PC-9 (cell line): ENCODE measurements at regions not wholly inside any gene's neighbourhood (a gene's known extent, or its start where the extent isn't known, plus 50 kb on each side); places are given as distances from the start of the nearest gene placed in this dataset.

Source experiments
- BruUV-seq: library from RNA; stranded (reverse); fragments of 400-500 nt; replicated peaks from 2 replicates; lab custom pipeline; 2021; lab: Mats Ljungman, UMichigan
- CTCF ChIA-PET: fragments of 300-600 bp; sonication (Branson Sonifier 250); formaldehyde crosslinking; loops from one replicate; lab custom pipeline; 2022; ENCODE audit warnings: antibody characterized with exemption; lab: Charles Lee
- POLR2A ChIA-PET: fragments of 300-600 bp; sonication (Branson Sonifier 250); formaldehyde crosslinking; loops from one replicate; lab custom pipeline; 2022; ENCODE audit warnings: antibody characterized with exemption; ENCODE audit not compliant: unreplicated experiment; lab: Charles Lee
- DNase-seq, 2 experiments: peaks; one replicate each; pipeline versions ENCODE4 v3.0.0 to v3.0.0-alpha.2; 2015 to 2022; ENCODE audit warnings: mixed read lengths in 1 of 2
- H2AFZ ChIP-seq: fragments of 200-600 bp; sonication (generic); 2 replicates; pipeline ENCODE4 v1.8.1; 2017; ENCODE audit warnings: antibody characterized with exemption
- H3F3A ChIP-seq: fragments of 200-600 bp; sonication (generic); 2 replicates; pipeline ENCODE4 v1.8.1; 2017; ENCODE audit warnings: antibody characterized with exemption, mild to moderate bottlenecking, low read depth; ENCODE audit not compliant: insufficient read depth
- H3K27ac ChIP-seq: fragments of 200-600 bp; sonication (generic); 2 replicates; pipeline ENCODE4 v1.6.1; 2016; ENCODE audit warnings: mixed run types
- H3K27me3 ChIP-seq: fragments of 200-600 bp; sonication (generic); 2 replicates; pipeline ENCODE4 v1.6.1; 2016; ENCODE audit warnings: low read depth, mixed run types; ENCODE audit not compliant: insufficient read depth
- H3K36me3 ChIP-seq: fragments of 200-600 bp; sonication (generic); 2 replicates; pipeline ENCODE4 v1.6.1; 2016; ENCODE audit warnings: low read depth, mixed run types
- H3K4me1 ChIP-seq: fragments of 200-600 bp; sonication (generic); replicated peaks from 2 replicates; pipeline ENCODE4 v1.6.1; 2016; ENCODE audit warnings: mixed run types; ENCODE audit not compliant: insufficient read depth
- H3K4me2 ChIP-seq: fragments of 200-600 bp; sonication (generic); 2 replicates; pipeline ENCODE4 v1.6.1; 2017; ENCODE audit warnings: mixed run types
- H3K4me3 ChIP-seq: fragments of 200-600 bp; sonication (generic); 2 replicates; pipeline ENCODE4 v1.6.1; 2016; ENCODE audit warnings: mixed run types
- H3K79me2 ChIP-seq: fragments of 200-600 bp; sonication (generic); 2 replicates; pipeline ENCODE4 v1.6.1; 2017; ENCODE audit warnings: low read depth, mixed run types
- H3K9me2 ChIP-seq: fragments of 200-600 bp; sonication (generic); 2 replicates; pipeline ENCODE4 v1.8.1; 2017; ENCODE audit warnings: mild to moderate bottlenecking; ENCODE audit not compliant: insufficient read depth
- H3K9me3 ChIP-seq: fragments of 200-600 bp; sonication (generic); 2 replicates; pipeline ENCODE4 v1.8.1; 2016; ENCODE audit warnings: low read depth; ENCODE audit not compliant: insufficient read depth
- H4K20me1 ChIP-seq: fragments of 200-600 bp; sonication (generic); 2 replicates; pipeline ENCODE4 v1.8.1; 2017; ENCODE audit not compliant: insufficient read depth
- EZH2 ChIP-seq: fragments of 200-600 bp; sonication (generic); IDR thresholded peaks from 2 replicates; pipeline ENCODE4 v1.8.0; 2017; ENCODE audit warnings: antibody characterized with exemption, low read depth
- intact Hi-C: fragments of 100-400 bp; cut with micrococcal nuclease; formaldehyde crosslinking; loops from one replicate; pipeline ENCODE4 v1.10.0; 2022; ENCODE audit not compliant: unreplicated experiment
- TF ChIP-seq, protein P1 (sequence below): fragments of 200-600 bp; sonication (generic); conservative IDR thresholded peaks from 2 replicates; pipeline ENCODE4 v1.6.1; 2017; ENCODE audit warnings: mixed run types, antibody characterized with exemption, mild to moderate bottlenecking, moderate library complexity

DNA sequence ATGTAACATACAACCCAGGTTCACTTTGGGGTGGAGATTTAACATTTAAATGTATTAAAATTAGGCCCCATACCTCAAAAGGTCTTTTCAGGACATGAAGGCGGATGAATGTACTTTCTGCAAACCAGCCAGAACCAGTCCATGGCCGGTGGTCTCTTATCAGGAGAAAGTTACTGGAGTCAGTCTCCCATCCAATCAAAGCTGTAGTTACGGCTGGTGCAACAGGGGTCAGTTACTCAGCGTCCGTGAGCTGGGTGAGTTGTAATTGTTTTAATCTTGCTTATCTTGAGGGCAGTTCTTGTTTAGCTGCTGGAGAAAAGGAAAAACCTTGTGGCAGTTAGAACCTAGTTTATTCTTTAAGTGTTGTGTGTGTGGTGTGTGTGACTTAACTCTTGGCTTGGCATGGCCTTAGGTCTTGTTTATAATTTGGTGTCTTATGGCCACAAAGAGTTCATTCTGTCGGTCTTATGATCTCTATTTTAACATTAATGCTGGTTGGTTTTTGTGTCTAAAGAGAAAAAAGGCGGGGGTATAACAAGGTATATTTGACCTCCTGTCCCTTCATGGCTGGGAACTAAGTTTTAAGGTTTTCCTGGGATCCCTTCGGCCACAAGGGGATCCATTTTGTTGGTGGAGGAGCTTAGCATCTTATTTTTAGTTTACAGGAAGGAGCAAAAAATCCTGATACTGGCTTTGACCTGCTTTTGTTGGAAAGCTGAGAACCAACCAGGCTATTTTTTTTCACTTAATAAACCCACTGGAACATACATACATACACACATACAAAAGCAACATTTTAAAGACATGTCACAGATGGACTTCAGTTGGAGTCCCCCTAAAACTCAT, 143.5 kb upstream of the NCK2 start:
- ChIA-PET CTCF (no interaction called here), POLR2A (no interaction called here)
- Histone ChIP-seq H3K9me2 (no peaks in the 10 kb centered on the region), H3K4me2 (no peak overlapping the region), H3K36me3 (no peaks in the 10 kb centered on the region), H3K9me3 (no peaks in the 10 kb centered on the region), H3K79me2 (no peaks in the 10 kb centered on the region), H3K27me3 (peaks cover 23% of the 10 kb centered on the region; the same call in 1 of the 2 replicates), H3K27ac (no peak overlapping the region), H2AFZ (no peak overlapping the region), H3K4me3 (no peak overlapping the region), H4K20me1 (no peaks in the 10 kb centered on the region), H3K4me1 (no peaks in the 10 kb centered on the region), H3F3A (no peaks in the 10 kb centered on the region)
- TF ChIP-seq, protein P1, sequence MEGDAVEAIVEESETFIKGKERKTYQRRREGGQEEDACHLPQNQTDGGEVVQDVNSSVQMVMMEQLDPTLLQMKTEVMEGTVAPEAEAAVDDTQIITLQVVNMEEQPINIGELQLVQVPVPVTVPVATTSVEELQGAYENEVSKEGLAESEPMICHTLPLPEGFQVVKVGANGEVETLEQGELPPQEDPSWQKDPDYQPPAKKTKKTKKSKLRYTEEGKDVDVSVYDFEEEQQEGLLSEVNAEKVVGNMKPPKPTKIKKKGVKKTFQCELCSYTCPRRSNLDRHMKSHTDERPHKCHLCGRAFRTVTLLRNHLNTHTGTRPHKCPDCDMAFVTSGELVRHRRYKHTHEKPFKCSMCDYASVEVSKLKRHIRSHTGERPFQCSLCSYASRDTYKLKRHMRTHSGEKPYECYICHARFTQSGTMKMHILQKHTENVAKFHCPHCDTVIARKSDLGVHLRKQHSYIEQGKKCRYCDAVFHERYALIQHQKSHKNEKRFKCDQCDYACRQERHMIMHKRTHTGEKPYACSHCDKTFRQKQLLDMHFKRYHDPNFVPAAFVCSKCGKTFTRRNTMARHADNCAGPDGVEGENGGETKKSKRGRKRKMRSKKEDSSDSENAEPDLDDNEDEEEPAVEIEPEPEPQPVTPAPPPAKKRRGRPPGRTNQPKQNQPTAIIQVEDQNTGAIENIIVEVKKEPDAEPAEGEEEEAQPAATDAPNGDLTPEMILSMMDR = no peak
- TF ChIP-seq EZH2 = no peak
- no peak for DNase-seq
- intact Hi-C loops = no loop called here
- no TSS peak for BruUV-seq

DNA sequence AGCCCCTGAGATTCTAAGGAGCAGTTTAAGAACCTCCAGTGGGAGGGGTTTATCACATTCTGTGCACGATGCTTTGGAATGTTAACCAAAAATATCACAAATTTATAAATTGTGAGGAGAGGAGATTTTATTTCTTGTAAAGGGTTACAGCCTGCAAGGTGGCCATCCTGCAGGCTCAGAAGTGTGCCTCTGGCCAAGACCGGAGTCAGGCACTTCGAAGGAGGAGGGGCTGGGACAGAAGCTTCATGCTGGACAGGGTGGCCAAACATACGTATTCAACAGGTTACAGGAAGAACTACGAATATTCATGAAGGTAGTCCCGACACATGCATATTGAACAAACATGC, 144.1 kb upstream of the NCK2 start:
- no peaks in the 10 kb centered on the region for H3K36me3 ChIP-seq
- no peak overlapping the region for H3K4me3 ChIP-seq
- intact Hi-C loops = no loop called here
- BruUV-seq = no TSS peak
- no peak for DNase-seq
- H3K9me2 ChIP-seq = no peaks in the 10 kb centered on the region
- H3K79me2 ChIP-seq = no peaks in the 10 kb centered on the region
- H3K9me3 ChIP-seq = no peaks in the 10 kb centered on the region
- no peak overlapping the region for H3K27ac ChIP-seq
- ChIA-PET CTCF (no interaction called here), POLR2A (no interaction called here)
- H3K4me1 ChIP-seq = no peaks in the 10 kb centered on the region
- H4K20me1 ChIP-seq = no peaks in the 10 kb centered on the region
- peaks cover 23% of the 10 kb centered on the region; the same call in 1 of the 2 replicates for H3K27me3 ChIP-seq
- TF ChIP-seq, protein P1 = no peak
- no peak for TF ChIP-seq EZH2
- H3F3A ChIP-seq = no peaks in the 10 kb centered on the region; the same call in 1 of the 2 replicates
- H3K4me2 ChIP-seq = no peak overlapping the region
- no peak overlapping the region for H2AFZ ChIP-seq

DNA sequence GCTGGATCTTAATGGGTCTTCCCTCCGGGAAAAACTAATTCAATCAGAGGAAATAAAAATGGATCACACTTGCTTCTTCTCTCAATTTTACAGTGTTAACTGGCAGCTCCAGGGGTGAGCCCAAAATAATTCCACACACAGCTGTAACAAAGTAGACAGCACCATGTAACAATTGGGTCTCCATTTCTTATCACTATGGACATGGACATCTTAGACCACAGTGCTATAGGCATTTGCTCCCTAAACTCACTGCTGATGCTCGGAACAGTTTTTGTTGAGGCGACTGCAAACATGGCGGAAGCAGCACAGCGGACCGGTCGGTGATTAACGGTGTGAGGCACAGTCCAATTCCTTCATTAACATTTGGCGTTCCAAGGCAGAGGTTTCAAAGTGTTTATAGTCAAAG, 144.7 kb upstream of the NCK2 start:
- POLR2A ChIA-PET = no interaction called here
- BruUV-seq = no TSS peak

More for the DNA sequence above, 144.7 kb upstream of the NCK2 start:
- H3K4me3 ChIP-seq = no peak overlapping the region
- H3K36me3 ChIP-seq = no peaks in the 10 kb centered on the region
- H3K4me1 ChIP-seq = no peaks in the 10 kb centered on the region
- peaks cover 23% of the 10 kb centered on the region; the same call in 1 of the 2 replicates for H3K27me3 ChIP-seq
- DNase-seq = no peak
- no peak overlapping the region for H3K4me2 ChIP-seq
- no peaks in the 10 kb centered on the region for H3K9me2 ChIP-seq
- no peak overlapping the region for H3K27ac ChIP-seq
- CTCF ChIA-PET = no interaction called here
- no peak overlapping the region for H2AFZ ChIP-seq
- no peaks in the 10 kb centered on the region for H3K9me3 ChIP-seq
- H3F3A ChIP-seq = no peaks in the 10 kb centered on the region; the same call in 1 of the 2 replicates
- H3K79me2 ChIP-seq = no peaks in the 10 kb centered on the region
- H4K20me1 ChIP-seq = no peaks in the 10 kb centered on the region
- intact Hi-C loops = no loop called here
- TF ChIP-seq, protein P1 = no peak
- no peak for TF ChIP-seq EZH2
